HL-60 (cell line): ENCODE measurements at regions not wholly inside any gene's neighbourhood (a gene's known extent, or its start where the extent isn't known, plus 50 kb on each side); places are given as distances from the start of the nearest gene placed in this dataset.

ENCODE experiments used
- POLR2AphosphoS5 ChIP-seq: IDR thresholded peaks from 2 replicates; pipeline ENCODE4 v1.6.1; 2012; ENCODE audit warnings: low read depth
- TF ChIP-seq, protein P1 (sequence below): IDR thresholded peaks from 2 replicates; pipeline ENCODE4 v1.6.1; 2012; ENCODE audit warnings: low read depth; ENCODE audit not compliant: insufficient replicate concordance
- TF ChIP-seq, protein P2 (sequence below): IDR thresholded peaks from one replicate; pipeline ENCODE4 v1.5.1; 2011; ENCODE audit warnings: low read length, control low read depth, inconsistent platforms; ENCODE audit not compliant: insufficient read depth

DNA sequence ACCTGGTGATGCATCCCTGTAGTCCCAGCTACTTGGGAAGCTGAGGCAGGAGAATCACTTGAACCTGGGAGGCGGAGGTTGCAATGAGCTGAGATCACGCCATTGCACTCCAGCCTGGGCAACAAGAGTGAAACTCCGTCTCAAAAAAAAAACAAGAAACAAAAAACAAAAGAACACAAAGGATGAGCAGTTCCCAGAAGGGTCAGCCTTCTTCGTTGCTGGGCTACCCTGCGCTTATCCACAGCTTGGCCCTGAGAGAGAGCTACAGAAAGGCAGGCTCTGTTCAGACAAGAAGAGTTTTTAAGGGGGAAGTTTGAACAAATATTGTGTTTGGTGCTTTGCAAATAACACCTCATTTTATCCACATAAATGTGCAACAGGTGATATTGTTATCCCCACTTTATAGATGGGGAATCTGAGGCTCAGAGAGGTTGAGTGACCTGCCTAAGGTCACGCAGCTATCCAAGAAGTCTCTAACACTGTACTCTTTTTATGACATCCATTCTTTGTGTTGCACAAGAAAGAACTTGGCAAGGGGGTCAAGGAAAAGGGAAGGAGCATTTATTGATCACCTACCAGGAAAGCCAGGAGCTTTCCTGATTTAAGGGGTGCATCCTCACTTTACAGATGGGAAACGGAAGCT is 63.7 kb upstream of the NEURL1B start:
- TF ChIP-seq, protein P1, sequence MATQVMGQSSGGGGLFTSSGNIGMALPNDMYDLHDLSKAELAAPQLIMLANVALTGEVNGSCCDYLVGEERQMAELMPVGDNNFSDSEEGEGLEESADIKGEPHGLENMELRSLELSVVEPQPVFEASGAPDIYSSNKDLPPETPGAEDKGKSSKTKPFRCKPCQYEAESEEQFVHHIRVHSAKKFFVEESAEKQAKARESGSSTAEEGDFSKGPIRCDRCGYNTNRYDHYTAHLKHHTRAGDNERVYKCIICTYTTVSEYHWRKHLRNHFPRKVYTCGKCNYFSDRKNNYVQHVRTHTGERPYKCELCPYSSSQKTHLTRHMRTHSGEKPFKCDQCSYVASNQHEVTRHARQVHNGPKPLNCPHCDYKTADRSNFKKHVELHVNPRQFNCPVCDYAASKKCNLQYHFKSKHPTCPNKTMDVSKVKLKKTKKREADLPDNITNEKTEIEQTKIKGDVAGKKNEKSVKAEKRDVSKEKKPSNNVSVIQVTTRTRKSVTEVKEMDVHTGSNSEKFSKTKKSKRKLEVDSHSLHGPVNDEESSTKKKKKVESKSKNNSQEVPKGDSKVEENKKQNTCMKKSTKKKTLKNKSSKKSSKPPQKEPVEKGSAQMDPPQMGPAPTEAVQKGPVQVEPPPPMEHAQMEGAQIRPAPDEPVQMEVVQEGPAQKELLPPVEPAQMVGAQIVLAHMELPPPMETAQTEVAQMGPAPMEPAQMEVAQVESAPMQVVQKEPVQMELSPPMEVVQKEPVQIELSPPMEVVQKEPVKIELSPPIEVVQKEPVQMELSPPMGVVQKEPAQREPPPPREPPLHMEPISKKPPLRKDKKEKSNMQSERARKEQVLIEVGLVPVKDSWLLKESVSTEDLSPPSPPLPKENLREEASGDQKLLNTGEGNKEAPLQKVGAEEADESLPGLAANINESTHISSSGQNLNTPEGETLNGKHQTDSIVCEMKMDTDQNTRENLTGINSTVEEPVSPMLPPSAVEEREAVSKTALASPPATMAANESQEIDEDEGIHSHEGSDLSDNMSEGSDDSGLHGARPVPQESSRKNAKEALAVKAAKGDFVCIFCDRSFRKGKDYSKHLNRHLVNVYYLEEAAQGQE: no peak
- TF ChIP-seq, protein P2, sequence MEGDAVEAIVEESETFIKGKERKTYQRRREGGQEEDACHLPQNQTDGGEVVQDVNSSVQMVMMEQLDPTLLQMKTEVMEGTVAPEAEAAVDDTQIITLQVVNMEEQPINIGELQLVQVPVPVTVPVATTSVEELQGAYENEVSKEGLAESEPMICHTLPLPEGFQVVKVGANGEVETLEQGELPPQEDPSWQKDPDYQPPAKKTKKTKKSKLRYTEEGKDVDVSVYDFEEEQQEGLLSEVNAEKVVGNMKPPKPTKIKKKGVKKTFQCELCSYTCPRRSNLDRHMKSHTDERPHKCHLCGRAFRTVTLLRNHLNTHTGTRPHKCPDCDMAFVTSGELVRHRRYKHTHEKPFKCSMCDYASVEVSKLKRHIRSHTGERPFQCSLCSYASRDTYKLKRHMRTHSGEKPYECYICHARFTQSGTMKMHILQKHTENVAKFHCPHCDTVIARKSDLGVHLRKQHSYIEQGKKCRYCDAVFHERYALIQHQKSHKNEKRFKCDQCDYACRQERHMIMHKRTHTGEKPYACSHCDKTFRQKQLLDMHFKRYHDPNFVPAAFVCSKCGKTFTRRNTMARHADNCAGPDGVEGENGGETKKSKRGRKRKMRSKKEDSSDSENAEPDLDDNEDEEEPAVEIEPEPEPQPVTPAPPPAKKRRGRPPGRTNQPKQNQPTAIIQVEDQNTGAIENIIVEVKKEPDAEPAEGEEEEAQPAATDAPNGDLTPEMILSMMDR: no peak
- TF ChIP-seq POLR2AphosphoS5: no peak
